ENCODE measurements at regions not wholly inside any gene's neighbourhood (a gene's known extent, or its start where the extent isn't known, plus 50 kb on each side); places are given as distances from the start of the nearest gene placed in this dataset.

DNA sequence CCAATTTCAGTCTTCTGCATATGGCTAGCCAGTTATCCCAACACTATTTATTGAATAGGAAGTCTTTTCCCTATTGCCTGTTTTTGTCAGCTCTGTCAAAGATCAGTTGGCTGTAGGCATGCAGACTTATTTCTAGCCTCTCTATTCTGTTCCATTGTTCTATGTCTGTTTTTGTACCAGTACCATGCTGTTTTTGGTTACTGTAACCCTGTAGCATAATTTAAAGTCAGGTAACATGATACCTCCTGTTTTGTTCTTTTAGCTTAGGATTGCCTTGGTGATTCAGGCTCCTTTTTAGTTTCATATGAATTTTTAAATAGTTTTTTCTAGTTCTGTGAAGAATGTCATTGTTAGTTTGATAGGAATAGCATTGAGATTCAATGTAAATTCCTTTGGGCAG, 104.9 kb upstream of the SLCO6A1 start:
- Histone ChIP-seq H3K27me3 (ENCODE audit: control insufficient read depth, insufficient read depth, low read length) (no peaks in the 10 kb centered on the region), H3K9me1 (ENCODE audit: insufficient read depth, low read length) (no peaks in the 10 kb centered on the region), H4K5ac (ENCODE audit: low read depth, low read length) (no peak overlapping the region), H3K79me1 (ENCODE audit: low read depth in 1 of 2, low read length in 2 of 2) (no peaks in the 10 kb centered on the region), H4K20me1 (ENCODE audit: insufficient read depth, low read length) (no peaks in the 10 kb centered on the region), H2BK120ac (ENCODE audit: low read depth, low read length) (no peak overlapping the region), H3K4me1 (ENCODE audit: control insufficient read depth, insufficient read depth, low read length) (no peaks in the 10 kb centered on the region), H3K4ac (ENCODE audit: low read depth, low read length) (no peak overlapping the region), H3K14ac (replicated peaks; ENCODE audit: low read depth, low read length) (no peak overlapping the region), H2BK20ac (ENCODE audit: low read depth, low read length) (no peak overlapping the region), H3K4me3 (ENCODE audit: insufficient read depth, low read depth, low read length) (no peak overlapping the region), H3K27ac (ENCODE audit: insufficient read depth, low read length) (no peak overlapping the region), H2AK5ac (ENCODE audit: low read depth, low read length) (no peak overlapping the region), H4K91ac (ENCODE audit: insufficient read depth, low read depth, low read length) (no peak overlapping the region), H2AFZ (replicated peaks; ENCODE audit: low read length, poor library complexity) (no peak overlapping the region), H3K4me2 (ENCODE audit: low read depth, low read length) (no peak overlapping the region), H3K23ac (ENCODE audit: low read depth, low read length) (no peak overlapping the region), H3K36me3 (ENCODE audit: control insufficient read depth, insufficient read depth, low read length) (no peaks in the 10 kb centered on the region), H3K9me3 (ENCODE audit: control insufficient read depth, insufficient read depth, low read length) (no peaks in the 10 kb centered on the region), H3K56ac (ENCODE audit: extremely low read depth, insufficient read depth, low read length) (no peak overlapping the region), H2BK5ac (ENCODE audit: low read depth, low read length, poor library complexity, severe bottlenecking) (no peak overlapping the region), H4K8ac (ENCODE audit: low read depth in 2 of 2, low read length in 2 of 2) (no peak overlapping the region), H2AK9ac (replicated peaks; ENCODE audit: low read depth, low read length, poor library complexity) (no peak overlapping the region), H3K9ac (ENCODE audit: low read depth, low read length) (no peak overlapping the region), H2BK15ac (ENCODE audit: low read depth, low read length) (no peak overlapping the region), H3K18ac (ENCODE audit: low read depth, low read length) (no peak overlapping the region)
- CTCF ChIA-PET = no interaction called here
- dilution Hi-C loops (cut with HindIII; ENCODE audit: low sequenced_read_pairs, unreplicated experiment) = no loop called here
- intact Hi-C loops (cut with micrococcal nuclease) = no loop called here
- TF ChIP-seq CTCF (conservative IDR thresholded peaks at IDR 0.05; ENCODE audit: low read depth, low read length) (no peak), CEBPB (IDR thresholded peaks at IDR 0.05; ENCODE audit: low read depth, low read length) (no peak), POLR2A (IDR thresholded peaks at IDR 0.05; ENCODE audit: low read depth, low read length) (no peak), CHD1 (IDR thresholded peaks at IDR 0.05; ENCODE audit: low read depth, low read length) (no peak), MAFK (IDR thresholded peaks at IDR 0.05; ENCODE audit: low read depth, low read length) (no peak), RCOR1 (IDR thresholded peaks at IDR 0.05; ENCODE audit: insufficient replicate concordance, low read length) (no peak), RAD21 (IDR thresholded peaks at IDR 0.05; ENCODE audit: low read length) (no peak), MXI1 (IDR thresholded peaks at IDR 0.05; ENCODE audit: borderline replicate concordance, low read depth, low read length) (no peak), NFE2L2 (IDR thresholded peaks at IDR 0.05; ENCODE audit: low read depth, low read length) (no peak), SMC3 (IDR thresholded peaks at IDR 0.05; ENCODE audit: low read depth, low read length) (no peak), USF2 (IDR thresholded peaks at IDR 0.05; ENCODE audit: low read depth, low read length) (no peak), MAZ (IDR thresholded peaks at IDR 0.05; ENCODE audit: borderline replicate concordance, low read depth, low read length) (no peak), RFX5 (IDR thresholded peaks at IDR 0.05; ENCODE audit: low read depth, low read length) (no peak), BHLHE40 (IDR thresholded peaks at IDR 0.05; ENCODE audit: low read depth, low read length) (no peak), FOS (IDR thresholded peaks at IDR 0.05; ENCODE audit: low read depth, low read length) (no peak)
- TF ChIP-seq, protein P1, sequence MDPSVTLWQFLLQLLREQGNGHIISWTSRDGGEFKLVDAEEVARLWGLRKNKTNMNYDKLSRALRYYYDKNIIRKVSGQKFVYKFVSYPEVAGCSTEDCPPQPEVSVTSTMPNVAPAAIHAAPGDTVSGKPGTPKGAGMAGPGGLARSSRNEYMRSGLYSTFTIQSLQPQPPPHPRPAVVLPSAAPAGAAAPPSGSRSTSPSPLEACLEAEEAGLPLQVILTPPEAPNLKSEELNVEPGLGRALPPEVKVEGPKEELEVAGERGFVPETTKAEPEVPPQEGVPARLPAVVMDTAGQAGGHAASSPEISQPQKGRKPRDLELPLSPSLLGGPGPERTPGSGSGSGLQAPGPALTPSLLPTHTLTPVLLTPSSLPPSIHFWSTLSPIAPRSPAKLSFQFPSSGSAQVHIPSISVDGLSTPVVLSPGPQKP (IDR thresholded peaks at IDR 0.05; ENCODE audit: borderline replicate concordance, low read depth, low read length) = no peak
- no peak for ATAC-seq (ENCODE audit: low read depth)
- in situ Hi-C loops (cut with MboI; ENCODE audit: low sequenced_read_pairs) = no loop called here
- no peak for DNase-seq
- POLR2A ChIA-PET (ENCODE audit: unreplicated experiment) = no interaction called here
- no TSS peak for BruUV-seq (replicated peaks)

Data from IMR-90 (cell line).